ENCODE measurements at regions not wholly inside any gene's neighbourhood (a gene's known extent, or its start where the extent isn't known, plus 50 kb on each side); places are given as distances from the start of the nearest gene placed in this dataset.

- no peak for TF ChIP-seq CTCF (conservative IDR thresholded peaks at IDR 0.05; ENCODE audit: low read depth, low read length)
- no peak for TF ChIP-seq EZH2 (IDR thresholded peaks at IDR 0.05; ENCODE audit: borderline replicate concordance, low read depth, low read length, poor library complexity, severe bottlenecking)
Observed at GRCh38 chr4:13208558-13209193, 275.5 kb downstream of the RAB28 start.

Data from A673 (cell line).